ENCODE measurements at regions not wholly inside any gene's neighbourhood (a gene's known extent, or its start where the extent isn't known, plus 50 kb on each side); places are given as distances from the start of the nearest gene placed in this dataset.

DNA sequence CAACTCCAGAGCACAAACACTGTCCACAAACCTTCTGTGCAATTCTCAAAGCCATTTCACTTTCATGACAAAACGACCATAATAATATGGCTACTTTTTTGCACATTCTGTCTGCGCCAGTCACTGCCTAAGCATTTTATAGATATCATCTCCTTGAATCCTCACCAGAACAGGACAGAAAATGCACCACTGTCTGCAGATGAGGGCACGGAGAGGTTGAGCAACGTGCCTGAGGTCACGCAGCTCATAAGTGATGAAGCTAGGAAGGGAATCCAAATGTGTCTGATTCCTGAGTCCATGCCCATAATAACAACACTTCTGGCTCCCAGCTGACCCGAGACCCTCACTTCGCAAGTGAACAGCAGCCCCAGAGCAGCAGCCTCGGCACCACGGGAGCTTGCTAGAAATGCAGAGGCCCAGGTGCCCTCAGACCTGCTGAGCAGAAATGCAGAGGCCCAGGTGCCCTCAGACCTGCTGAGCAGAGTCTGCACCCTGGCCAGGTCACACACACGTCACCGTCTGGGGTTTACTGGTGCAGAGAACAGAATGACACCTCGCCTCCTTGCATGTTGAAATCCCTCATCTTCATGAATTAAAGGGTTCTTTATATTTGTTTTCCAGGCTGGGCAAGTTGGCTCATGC, 265.2 kb downstream of the BMP7 start:
- TF ChIP-seq YY1 (IDR thresholded peaks at IDR 0.05; ENCODE audit: low read depth, low read length) (no peak), NFIC (IDR thresholded peaks at IDR 0.05; ENCODE audit: low read depth, low read length) (no peak)
- TF ChIP-seq, protein P1, sequence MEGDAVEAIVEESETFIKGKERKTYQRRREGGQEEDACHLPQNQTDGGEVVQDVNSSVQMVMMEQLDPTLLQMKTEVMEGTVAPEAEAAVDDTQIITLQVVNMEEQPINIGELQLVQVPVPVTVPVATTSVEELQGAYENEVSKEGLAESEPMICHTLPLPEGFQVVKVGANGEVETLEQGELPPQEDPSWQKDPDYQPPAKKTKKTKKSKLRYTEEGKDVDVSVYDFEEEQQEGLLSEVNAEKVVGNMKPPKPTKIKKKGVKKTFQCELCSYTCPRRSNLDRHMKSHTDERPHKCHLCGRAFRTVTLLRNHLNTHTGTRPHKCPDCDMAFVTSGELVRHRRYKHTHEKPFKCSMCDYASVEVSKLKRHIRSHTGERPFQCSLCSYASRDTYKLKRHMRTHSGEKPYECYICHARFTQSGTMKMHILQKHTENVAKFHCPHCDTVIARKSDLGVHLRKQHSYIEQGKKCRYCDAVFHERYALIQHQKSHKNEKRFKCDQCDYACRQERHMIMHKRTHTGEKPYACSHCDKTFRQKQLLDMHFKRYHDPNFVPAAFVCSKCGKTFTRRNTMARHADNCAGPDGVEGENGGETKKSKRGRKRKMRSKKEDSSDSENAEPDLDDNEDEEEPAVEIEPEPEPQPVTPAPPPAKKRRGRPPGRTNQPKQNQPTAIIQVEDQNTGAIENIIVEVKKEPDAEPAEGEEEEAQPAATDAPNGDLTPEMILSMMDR (IDR thresholded peaks at IDR 0.05 in 2 of 3, conservative IDR thresholded peaks at IDR 0.05 in 1 of 3; ENCODE audit: control insufficient read depth in 2 of 3, extremely low read depth in 1 of 3, insufficient read depth in 1 of 3, low read depth in 3 of 3, low read length in 3 of 3): no peak
